ENCODE measurements at regions not wholly inside any gene's neighbourhood (a gene's known extent, or its start where the extent isn't known, plus 50 kb on each side); places are given as distances from the start of the nearest gene placed in this dataset.

- no peak for DNase-seq
These were observed 574.2 kb upstream of the CPEB2 start for GRCh38 chr4:14428125-14428524.

DNA sequence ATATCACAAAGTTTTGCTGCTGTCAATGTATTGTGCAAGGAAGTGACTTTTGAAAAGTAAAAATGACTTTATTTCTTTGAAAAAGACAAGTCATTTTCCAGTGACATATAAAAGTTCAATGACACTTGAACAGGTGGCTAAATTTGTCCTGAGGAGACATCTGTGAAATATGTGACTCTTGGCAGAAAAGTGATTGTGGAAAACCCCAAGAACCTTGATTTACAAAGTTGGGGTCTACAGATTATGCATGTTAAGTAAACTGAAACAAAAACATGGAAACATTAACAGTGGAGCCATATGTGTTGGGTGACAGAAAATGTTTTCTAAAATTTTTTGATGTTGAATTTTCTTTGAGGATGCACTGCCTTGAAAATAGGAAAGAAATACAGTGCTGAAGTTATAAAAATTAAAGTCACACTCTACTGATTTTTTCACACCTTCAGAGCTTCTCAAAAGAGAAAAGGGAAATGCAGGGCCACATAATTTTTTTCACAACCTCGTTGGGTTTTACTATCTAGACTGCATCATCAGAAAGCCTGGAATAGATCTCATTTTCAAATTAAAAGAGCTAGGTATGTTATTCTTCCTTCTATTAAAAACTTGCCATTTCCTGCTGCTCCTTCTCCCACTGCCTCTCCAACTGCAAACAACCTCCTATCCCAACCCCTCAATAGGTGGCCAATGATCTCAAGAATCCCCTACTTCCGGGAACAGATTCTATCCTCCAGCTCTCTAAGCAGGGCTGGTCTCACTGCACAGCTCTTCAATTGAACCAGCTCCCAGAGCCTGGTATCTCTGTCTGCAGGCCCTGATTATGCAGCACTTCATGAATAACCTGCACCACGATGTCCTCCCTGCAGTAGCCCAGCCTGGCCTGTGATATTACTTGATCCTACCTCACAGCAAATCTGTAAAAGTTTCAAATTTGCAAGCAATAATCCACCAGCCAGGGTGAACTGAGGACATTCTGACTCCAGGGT, 570.8 kb upstream of the CPEB2 start:
- no peak for DNase-seq

- DNase-seq = no peak
These were observed 567.8 kb upstream of the CPEB2 start for GRCh38 chr4:14434483-14434882.

GRCh38 chr4:14434916-14435315, 567.4 kb upstream of the CPEB2 start:
- DNase-seq = no peak

DNA sequence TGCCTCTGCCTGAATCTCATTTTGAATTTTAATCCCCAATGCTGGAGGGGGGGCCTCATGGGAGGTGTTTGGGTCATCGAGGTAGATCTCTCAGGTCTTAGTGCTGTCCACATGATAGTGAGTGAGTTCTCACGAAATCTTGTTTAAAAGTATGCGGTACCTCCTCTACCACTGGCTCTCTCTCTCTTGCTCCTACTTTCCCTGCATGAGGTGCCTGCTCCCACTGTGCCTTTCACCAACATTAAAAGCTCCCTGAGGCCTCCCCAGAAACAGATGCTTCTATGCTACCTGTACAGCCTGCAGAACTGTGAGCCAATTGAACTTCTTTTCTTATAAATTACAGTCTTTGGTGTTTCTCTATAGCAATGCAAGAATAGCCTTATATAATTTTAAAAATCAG, 560.7 kb upstream of the CPEB2 start:
- no peak for DNase-seq

GRCh38 chr4:14445882-14446281, 556.4 kb upstream of the CPEB2 start:
- DNase-seq = peak in 1 of 51 donors; percentile 36

DNA sequence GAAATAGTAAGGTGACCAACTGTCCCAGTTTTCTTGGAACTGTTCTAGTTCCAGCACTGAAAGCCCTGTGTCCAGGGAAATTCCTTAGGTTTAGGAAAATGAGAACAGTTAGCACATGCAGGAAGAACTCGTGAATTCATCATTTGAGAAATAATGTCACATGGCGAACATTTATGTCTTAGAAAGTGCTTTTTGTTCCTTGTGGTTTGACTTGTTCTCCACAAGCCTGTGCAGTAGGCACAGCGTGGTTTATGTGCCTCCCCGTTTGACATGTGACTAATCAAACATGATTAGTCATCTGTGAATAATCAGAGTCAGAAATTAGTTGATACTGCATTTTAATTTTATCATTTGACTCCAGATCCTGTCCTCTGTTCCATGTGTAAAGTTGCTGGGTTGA, 556.0 kb upstream of the CPEB2 start:
- DNase-seq = peak in 1 of 51 donors; percentile 45

DNA sequence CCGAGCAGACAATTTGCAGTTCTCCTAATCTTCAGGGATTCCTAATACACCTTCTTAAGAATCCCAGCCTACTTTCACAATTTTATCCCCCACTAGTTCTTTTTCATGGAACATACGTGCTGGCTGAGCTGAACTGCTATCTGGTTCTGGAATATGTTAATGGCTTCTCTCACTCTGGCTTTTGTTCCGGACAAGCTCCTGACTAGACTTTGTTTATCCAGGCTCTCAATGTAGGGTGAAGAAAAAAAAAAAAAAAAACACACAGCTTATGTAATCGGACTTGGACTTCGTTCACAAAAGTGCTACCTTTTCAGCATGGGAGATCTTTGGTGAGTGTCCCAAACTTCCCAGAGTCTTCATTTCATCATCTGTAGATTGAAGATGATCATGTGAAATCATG, 555.4 kb upstream of the CPEB2 start:
- no peak for DNase-seq

GRCh38 chr4:14449308-14449707, 553.0 kb upstream of the CPEB2 start:
- no peak for DNase-seq

DNA sequence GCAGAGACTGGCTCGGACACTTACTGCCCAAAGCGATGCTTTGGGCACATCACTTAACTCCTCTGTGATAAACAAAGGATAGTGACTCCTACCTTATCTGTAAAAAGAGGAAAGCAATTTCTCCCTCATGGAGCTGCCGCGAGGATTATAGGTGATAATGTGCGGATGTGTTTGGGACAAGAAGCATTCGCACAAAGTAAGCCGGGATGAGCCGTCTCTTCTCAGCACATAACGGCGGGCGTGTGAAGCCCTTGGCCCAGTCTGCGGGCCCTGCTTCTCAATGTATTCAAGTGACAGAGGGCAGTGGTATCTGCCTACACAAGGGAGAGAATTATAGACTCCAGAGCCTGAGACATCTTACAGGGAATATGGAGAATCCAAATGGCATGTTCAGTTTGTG, 550.3 kb upstream of the CPEB2 start:
- DNase-seq = no peak

- DNase-seq = no peak
These were observed 549.5 kb upstream of the CPEB2 start for GRCh38 chr4:14452764-14453163.

- no peak for DNase-seq
These were observed 543.8 kb upstream of the CPEB2 start for GRCh38 chr4:14458463-14458862.

- DNase-seq = no peak
These were observed 537.2 kb upstream of the CPEB2 start for GRCh38 chr4:14465057-14465456.

DNA sequence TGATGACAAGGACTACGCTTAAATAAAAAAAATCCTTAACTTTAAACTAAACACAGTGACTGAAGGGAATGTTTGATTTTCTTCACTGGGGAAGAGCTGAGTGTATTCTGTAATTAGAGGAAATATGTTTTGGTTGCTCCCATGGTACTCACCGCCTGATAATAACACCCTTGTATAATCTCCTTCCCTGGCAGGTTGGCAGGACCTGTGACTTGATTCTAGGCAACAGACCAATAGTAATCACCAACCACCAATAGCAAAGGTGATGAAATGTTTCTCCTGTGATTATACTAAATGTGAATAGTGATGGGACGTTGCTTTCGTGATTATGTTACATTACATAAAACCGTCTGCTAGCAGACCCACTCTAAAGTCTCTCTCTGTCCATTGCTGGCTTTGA, 536.8 kb upstream of the CPEB2 start:
- DNase-seq = no peak

DNA sequence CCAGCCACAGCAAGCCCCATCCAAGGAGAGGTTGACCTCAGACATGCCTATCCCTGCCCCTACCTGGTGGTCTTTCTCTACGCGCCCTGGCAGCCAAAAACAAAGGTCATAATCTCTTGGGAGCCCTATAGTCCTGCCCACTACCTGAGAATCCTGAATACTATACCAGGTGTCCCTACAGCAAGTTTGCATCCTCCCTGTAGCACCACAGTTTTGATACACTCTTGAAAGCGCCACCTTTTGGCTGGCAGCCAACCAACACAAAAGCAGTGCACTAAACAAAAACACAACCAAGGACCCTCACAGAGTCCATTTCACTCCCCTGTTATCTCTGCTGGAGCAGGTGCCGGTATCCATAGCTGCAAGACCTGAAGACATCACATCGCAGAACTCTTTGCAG, 523.8 kb upstream of the CPEB2 start:
- no peak for DNase-seq

- DNase-seq = no peak
These were observed 505.9 kb upstream of the CPEB2 start for GRCh38 chr4:14496408-14496807.

DNA sequence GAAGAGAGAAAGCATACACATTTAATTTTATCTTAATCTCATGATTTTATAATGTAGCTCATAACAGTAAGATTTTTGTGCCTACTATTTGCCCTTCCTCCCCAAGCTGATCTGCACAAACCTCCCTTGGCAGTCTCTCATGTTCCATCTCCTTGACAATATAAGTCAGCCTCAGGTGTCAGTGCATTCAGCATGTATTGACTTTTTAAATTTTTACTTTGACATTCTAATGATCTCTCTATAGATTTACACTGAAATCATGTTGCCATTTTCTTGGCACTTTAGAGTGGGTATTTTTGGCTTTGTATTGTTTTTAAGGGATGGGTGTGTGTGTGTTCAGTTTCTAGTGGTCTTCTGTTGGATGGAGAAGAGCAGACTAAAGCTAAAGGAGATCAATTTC, 505.3 kb upstream of the CPEB2 start:
- no peak for DNase-seq

GRCh38 chr4:14504162-14504561, 498.1 kb upstream of the CPEB2 start:
- DNase-seq = no peak

GRCh38 chr4:14513471-14513870, 488.8 kb upstream of the CPEB2 start:
- no peak for DNase-seq

DNA sequence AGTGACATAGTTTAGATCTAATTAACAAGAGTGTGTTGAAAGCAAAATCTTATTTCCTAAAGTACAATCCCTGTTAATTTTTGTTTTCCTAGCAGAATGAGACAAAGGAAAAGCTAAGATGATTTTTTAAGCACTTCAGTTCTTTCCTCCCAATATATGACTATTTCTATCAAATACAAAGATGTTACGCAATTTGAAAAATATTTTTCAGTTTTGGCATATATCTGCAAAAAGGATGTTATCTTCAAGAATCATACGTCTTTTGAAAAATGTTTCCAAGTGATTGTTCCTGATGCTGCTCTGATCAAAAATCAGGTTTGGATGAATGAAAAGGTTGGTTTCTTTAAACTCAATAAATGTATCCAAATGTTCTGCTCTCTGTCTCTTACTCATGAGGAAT, 486.7 kb upstream of the CPEB2 start:
- no peak for DNase-seq

GRCh38 chr4:14518136-14518535, 484.1 kb upstream of the CPEB2 start:
- peak in 2 of 51 donors; percentile 5 to 14 for DNase-seq

GRCh38 chr4:14520171-14520570, 482.1 kb upstream of the CPEB2 start:
- no peak for DNase-seq

DNA sequence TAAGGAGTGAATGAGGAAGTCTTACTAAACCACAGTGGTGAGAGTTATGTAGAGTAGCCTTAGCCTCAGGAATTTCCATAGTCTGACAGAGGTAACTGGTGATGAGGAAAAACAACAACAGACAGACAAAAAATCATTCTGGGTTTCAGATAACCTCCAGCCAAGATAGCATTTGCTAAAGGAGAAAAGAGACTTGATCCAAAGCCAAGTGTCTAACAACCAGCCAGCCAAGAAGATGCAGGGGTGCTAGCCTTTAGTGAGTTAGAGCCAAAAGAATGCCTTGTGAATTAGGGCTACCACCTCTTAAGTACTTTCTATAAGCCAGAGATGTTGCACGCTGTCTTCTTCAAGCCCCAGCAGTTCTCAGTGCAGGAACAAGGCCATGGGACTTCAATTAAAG, 478.0 kb upstream of the CPEB2 start:
- no peak for DNase-seq

DNA sequence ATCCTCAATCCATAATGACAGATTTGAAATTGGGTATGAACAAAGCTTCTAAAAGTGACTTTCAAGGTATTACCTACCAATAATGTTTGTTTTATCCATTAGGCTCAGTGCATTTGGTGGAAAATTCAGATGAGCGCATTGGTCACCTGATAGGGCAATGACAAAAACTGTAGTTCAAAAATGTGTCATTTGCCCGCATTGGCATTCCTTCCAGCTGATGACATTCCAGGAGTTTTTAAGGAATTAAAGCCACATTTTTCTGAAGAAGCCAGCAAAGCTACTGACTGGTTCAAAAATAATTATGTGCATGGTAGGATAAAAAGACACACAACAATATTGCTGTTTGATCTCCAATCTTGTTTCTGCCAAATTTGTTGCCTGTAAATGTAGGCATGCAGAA, 473.4 kb upstream of the CPEB2 start:
- DNase-seq = no peak

Data from hypothalamus (tissue), 51 donors.